HG03432 (cell line): ENCODE measurements at regions not wholly inside any gene's neighbourhood (a gene's known extent, or its start where the extent isn't known, plus 50 kb on each side); places are given as distances from the start of the nearest gene placed in this dataset.
"Not testable (repeated sequence)": the region's sequence is repeated elsewhere in the genome, so short reads cannot be mapped to it uniquely, and the experiment has no call there.

Experiments used
- ATAC-seq: cut with Tn5 transposase; IDR thresholded peaks from one replicate; pipeline ENCODE4 v1.9.1; 2021; ENCODE audit warnings: mild to moderate bottlenecking, moderate library complexity; ENCODE audit not compliant: unreplicated experiment

DNA sequence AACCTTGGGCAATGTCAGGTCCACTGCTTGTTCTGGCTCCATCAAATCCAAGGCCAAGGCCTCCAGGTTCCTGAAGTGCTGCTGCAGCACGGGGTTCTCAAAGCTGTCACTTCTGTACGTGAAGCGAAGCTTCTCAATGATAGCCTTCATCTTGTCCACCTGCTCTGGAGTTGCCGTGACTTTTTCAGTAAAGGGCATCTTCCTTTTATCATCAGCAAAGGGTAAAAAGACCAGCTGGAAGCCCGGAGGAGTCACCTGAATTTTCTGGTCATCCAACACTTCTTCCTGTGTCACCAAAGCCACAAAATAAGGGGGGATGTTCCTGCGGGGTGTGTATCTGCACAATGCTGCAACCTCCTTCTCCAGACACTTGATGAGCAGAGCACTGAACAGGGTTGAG lies 131.7 kb upstream of the MAMLD1 start:
- not testable (repeated sequence) for ATAC-seq

DNA sequence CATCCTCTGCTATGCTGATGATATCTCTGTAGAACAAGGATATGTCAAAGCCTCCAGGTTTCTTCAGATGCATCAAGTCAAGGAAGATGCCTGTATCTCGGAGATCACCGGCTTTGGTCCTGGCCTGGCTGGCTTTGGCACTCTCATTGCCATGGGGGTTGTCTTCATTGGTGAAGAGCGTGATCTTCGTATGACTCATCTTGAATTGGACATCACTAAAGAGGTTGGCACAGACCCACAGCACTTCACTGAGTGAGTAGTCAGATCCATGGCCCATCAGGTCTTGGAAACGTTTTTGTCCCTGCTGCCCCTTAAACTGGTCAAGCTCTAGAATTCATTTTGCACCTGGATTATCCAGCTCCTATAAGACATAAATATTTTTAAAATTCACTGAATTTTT lies 130.9 kb upstream of the MAMLD1 start:
- ATAC-seq = not testable (repeated sequence)

DNA sequence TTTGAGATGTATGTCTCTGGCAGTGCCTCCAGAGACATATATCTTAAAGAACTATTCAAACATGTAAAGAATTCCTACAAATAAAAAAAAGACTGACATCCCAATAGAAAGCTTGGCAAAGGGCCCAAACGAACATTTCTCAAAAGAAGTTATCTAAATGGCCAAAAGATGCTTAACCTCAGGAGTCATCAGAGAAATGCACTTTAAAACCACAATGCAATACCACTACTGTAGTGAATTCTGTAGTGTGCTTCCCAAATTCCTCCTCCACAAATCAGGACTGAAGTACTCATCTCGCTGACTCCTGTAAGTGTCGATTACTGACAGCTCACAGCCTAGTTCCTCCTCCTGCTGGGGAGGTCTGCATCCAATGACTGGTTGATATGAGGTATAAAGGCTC lies 129.0 kb upstream of the MAMLD1 start:
- ATAC-seq = no peak

DNA sequence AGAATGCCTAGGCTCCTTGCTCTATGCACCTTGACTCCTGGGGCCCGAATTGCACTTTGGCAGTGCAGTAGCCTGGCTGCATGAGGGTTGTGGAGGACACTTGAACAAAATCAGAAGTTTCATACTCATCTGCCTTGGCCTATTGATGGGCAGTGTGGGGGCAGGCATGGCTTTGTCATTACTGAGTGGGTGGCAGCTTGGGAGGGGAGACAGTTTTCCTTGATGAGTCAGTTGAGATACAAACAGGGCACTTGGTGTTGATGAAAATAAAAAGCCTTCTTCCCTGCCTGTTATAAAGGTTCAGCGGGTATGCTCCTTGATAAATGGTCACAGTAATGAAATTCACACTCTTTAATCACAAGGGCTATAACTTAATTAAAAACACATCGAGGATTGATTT lies 126.8 kb upstream of the MAMLD1 start:
- no peak for ATAC-seq

DNA sequence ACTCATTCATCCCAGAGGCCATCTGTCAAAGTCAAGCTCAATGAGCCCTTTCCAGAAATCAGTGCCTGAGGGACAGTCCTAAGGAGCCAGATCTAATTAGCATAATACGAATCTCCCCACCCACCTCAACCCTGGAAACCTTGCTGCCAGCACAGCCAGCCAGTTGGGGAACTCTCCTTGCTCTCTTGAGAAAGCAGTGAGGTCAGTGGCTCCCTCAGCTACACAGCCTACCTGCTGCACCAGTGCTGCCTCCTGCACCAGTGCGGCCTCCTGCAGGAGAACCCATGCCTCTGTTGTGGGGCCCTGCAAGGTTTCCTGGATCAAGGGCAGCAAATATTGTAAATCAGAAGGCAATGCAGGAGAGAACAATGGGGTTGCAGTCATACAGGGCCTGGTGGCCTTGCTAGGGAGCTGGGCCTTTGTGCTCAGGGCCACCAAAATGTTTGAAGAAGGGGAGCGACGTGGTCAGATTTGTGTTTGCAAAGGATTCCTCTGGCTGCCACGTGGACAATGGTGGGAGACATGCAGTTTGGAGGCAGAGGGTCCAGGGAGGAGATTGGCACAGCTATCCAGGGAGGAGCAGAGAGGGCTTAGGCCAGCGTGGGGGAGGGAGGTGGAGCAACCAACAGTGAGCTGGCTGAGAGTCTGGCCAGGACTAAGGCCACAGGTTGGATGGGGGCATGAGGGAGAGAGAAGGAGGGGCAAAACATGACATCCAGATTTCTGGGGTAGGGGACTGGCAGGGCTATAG lies 124.3 kb upstream of the MAMLD1 start:
- ATAC-seq = no peak

DNA sequence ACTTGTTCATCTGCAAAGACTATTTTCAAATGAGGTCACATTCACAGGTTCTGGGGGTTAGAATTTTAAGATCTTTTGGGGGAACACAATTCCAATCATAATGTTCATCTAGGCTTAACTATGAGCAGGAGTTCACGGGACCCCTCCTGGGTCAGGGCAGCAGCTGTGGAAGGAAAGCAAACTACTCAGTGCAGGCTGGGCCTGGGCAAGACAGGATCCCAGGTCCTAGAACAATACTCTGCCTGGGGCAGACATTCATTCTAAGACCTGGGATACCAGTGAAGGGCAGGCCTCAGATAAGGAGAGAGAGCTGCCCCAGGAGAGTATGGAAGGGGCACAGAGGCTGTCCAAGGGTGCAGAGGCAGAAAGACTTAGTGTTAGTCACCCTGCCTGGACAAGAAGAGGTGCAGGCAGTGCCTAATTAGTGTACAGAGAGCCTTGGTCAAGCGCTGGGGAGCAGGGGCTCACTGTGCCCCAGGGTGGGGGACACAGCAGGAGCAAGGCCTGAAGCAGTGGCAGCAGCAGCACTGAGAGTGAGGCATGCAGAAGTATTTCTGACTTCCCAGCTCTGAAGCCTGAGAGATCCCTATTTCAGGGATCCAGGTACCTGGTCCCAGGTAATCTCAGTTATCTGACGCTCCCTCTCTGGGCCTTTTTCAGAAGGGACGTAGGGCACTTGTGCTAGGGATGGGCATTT lies 123.0 kb upstream of the MAMLD1 start:
- ATAC-seq = no peak

DNA sequence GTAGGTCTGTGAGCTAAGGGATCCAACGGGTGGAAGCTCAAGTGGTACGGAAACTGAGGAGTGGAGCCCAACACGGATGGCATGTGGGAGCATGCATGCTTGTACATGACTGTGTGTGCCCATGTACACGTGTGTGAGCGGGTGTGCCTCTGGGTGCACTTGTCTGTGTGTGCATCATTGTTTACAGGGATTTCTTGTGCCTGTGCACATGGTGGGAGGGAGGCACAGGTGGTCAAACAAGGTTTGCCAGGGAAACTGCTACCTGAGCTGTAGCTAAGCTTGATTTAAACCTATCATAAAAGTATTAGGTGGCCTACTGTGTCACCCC lies 122.5 kb upstream of the MAMLD1 start:
- ATAC-seq = no peak

DNA sequence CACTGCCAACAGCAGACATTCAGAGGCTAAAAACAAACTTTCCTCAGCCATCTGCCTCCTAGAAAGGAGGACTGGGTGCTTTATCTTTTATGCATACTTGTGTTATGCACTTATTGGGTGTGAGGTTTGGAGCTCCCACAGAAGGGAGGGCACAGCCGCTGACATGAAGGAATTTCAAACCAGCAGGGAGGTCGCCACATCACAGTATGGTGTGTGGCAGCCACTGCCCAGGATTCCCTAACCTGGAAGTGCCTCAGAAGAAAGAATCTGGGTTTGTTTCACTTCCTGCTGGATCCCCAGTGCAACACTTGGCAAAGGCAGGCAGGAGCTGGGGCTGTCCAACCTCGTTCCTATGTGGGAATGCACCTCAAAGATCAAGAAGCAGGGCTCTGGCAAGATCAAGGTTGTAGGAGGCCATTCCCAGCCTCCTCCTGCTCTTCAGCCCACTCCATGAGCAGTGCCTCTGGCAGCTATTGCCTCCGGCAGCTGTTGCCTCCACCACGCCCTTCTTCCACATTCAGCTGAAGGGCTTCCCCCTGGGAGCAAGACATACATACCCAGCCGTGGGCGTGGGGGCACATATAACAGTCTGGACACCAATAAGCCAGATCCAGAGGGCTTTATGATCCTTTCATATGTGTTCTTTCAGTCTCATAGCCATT lies 109.0 kb upstream of the MAMLD1 start:
- no peak for ATAC-seq

DNA sequence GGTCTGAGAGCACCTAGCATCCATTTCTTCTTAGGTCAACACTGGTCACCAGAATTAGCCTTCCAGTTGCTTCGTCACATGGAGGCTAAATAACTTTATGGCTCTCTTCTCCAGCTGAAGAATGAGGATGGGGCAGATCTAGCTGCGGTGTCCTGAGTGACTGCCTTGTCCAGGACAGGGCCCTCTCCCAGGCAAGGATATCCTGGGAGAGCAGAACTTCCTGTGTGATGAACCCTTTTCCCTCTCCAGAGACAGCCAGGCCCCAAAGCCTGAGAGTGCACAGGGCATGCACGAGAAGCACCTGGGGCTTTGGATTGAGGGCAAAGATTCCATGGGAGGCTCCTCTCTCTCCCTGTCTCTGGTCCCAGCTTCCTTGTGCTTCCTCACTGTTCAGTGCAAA lies 108.2 kb upstream of the MAMLD1 start:
- ATAC-seq = no peak

DNA sequence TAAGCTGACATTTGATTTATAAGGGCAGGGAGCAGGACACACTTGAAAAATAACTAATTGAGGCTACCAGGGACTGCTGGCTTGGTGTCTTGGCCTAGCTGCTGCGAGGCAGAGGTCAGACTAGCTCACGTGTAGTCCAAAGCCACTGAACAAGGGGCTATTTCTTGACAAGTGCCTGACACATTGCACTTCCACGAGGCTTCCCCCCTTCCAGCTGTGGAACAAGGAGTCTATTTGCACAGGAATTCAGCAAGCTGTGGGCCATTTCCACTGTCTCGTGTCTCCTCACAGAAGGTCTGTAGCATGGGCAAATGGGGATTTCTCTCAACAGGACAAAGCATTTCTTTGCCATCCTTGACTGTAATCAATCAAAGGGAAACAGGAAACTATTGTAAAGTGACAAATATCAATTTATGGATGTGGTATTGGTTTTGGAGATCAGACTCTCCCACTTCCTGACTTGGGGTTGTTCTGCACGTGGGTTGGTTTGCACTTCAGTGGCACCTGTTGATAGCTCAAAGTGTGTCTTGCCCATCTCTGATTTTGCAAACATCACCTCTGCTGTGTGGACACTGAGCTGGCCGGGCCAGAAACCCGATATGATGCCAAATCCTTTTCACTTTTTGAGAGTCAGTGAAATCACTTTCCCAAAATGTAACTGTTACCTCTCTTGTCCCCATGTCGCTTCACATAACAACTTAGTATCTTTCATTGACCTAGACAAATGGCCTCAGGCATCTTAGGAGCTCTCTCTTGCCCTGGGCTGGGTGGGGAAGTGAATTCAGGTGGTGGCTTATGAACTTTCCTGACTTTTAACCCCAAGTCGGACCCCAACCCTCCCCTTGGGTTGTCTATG lies 107.4 kb upstream of the MAMLD1 start:
- no peak for ATAC-seq

DNA sequence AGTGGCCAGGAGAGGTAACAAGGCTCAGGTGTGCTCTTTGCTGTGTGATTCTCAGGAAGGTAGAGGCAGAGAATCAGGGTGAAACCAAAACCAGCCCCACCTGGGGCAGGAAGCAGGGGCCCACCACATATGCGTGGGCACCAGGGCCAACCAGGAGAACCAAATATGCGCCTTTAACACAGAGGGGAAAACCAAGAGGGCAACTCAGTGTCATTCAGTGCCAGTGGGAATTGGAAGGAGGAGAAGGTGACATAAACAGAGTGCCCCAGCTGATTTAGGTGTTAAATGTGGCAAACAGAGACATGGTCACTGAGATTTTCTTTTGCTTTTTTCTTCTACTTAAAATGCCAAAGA lies 106.8 kb upstream of the MAMLD1 start:
- ATAC-seq = no peak

DNA sequence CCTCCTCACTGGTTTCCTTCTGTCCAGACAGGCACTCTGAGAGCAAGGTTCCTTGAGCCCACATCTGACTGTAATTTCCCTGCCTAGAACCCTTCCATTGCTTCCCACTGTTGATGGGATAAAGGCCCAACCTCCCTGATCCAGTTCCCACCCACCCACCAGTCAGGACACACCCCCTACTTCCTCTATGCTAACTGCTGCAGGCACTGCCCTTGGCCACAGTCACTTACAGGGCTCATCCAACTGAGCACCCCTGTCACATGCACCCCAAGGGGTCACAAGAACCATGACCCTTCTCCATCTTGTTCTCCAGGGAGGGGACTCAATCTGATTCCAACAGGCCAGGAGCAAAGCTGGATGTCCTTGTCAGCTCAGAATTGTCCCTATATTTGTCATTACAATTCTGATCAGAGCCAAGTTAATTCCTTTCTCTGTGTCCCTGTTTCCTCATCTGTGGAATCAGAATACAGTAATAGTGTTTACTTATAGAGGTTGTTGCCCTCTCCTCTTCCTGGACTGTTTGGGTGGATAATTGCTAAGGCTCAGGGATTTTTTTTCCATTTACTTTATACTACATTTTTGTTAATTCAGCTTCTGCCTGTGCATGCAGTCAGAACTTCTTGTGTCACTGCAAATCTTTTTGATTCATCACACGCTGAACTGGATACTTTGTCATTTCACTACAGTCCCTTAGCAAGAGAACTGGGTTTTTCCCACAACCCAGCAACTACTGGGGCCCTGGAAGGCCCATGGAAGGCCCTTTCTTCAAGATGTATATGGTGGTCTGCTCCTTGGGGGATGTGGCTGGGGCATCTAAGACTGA lies 105.6 kb upstream of the MAMLD1 start:
- ATAC-seq = no peak

DNA sequence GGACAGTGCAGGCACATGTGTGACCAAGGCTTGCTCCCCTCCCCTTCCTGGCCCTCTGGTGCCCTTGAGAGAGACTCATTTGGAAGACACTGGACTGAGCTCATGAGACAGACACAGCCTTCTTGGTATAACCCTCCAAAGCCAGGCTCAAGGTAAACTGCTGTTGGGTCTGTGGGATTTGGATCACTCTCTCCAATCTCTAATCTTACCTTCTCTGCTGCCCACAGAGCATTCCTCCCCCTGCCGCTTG lies 105.0 kb upstream of the MAMLD1 start:
- ATAC-seq = no peak

DNA sequence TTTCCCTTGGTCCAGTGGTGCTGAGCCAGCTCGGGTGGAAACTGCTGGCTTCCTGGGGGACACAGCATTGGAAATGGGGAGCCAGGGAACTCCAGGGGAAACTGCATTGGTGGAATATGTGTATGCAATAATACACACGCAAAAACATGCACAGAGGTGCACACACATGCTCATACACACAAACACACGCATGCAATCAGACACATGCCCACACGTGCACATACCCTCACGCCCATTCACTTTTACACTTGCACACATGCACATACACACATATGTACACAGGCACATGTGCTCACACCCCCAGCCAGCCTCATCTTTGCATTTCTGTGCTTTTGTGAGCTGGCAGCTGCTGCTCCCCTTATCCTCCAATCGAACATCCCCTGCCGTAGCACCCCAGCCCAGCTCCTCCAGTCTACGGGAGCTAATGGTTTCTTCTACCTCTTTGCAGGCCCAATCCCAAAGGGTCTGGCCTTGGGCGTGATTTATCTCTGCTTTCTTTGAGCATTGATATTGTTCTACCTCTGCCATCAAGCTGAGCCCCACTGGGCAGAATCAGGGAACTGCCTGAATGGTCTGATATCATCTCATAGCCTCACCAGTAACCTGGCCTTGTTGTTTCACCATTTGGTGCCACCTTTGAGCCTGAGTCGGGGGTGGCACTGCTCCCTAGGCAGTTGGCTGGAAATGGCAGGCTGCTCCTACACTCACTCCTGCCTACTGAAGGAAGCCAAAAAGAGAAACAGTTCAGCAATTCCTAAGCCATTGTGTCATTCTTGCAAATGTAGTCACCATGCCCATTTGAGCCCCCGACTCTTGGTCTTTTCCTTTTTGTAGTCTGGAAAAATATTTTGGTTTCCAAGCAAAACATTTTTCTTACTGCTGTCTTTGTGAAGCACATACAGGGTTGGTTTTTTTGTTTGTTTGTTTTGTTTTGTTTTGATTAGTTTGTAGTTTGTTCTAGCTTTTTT lies 104.4 kb upstream of the MAMLD1 start:
- no peak for ATAC-seq

DNA sequence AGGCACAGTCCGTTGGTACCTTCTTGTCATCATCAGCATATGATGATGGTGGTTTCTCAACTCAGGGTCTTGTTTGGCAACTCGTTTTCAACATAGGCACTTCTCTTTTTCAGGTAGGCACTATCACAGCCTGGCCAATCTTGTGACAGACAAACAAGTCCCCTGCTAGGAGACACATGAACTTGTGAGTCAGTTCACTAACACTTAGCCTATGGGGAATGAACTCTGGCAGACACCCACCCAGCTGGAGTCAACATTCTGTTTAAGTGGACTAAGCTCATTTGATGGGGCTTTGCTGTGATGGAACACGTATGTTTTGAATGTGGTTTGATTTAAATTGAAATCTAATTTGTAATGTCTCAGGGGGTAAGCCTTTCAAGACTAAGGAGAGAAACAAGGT lies 100.7 kb upstream of the MAMLD1 start:
- ATAC-seq = no peak

DNA sequence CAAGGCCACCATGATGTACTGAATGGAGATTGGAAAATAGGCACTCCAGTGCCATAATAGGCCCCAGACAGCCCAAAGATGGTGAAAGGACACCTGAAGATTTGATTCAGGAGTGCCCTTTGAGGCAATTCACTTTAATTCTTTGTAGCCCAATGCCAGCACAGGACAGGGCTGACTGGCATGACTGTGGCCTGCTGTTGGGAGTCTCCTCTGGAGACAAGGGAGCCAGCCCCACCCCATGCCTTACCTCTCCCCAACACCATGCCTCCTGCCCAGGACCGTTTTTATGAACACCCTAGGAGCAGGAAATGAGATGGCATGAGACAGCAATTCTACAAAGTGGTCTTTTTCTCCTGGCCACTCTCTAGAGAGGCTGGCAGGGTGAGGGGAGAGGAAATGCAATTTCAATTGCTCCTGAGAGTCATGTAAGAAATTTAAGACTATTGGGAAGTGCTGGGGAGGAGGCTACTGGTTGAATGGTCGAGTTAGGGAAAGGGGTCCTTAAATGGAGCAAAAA lies 94.2 kb upstream of the MAMLD1 start:
- no peak for ATAC-seq

DNA sequence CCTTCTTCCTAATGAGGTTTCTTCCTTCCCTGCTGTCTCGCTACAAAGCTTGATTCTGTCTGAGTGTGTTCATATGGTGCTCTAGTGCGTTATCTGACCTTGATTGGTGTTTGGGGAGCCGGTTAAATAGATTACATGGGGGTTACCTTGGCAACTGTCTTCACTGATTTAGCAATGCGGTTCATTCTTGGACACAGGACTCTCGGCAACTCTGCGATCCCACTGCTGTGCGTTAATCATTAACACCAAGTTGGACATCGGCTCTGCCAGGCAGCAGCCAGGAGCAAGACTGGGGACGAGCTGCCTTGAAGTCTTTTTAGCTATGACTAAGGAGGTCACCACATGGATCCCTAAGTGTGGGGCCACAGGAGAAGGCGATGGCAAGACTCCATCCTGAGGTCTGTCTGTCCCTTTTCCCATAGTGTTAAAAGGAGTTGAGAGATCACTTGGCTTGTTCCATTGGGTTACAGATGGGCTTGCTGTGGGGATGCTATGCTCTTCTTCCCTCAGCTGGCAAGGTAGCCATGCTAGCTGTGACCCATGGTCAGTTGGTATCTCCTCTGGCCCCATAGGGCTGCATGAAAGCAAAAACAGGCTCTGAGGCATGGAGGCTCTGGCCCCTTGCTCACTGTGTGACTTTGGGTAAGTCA lies 93.4 kb upstream of the MAMLD1 start:
- no peak for ATAC-seq

DNA sequence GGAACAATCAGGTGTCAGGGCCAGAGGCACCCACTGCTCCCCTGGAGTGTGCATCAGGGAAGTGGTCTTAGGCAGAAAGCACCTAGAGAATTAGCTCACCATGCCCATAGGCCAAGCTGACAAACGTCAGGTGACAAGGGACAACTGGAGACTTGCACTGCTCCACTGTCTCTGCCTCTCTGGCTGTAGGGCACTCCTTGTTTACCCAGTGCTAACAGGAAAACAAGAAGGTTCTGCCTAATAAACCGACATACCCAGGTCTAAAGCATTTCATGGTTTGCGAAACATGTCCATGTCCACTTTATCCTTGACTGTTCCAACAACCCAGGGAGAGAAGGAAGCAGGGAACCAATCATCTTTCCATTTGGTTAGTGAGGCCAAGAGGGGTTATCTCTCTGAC lies 92.5 kb upstream of the MAMLD1 start:
- ATAC-seq = no peak
